B cell (primary cell): ENCODE measurements at regions not wholly inside any gene's neighbourhood (a gene's known extent, or its start where the extent isn't known, plus 50 kb on each side); places are given as distances from the start of the nearest gene placed in this dataset.

Experiments
- ATAC-seq: fragments of 200-7000 bp; cut with Tn5 transposase; one replicate; pipeline ENCODE4 v1.10.0; 2021; ENCODE audit warnings: low read depth, mild to moderate bottlenecking, moderate number of reproducible peaks, moderate library complexity
- CTCF ChIA-PET: fragments of 350-600 bp; sonication (Branson Sonifier 250); formaldehyde crosslinking; loops from one replicate; lab custom pipeline; 2021; ENCODE audit warnings: antibody characterized with exemption, inconsistent platforms; lab: Charles Lee
- POLR2A ChIA-PET: fragments of 350-600 bp; sonication (Branson Sonifier 250); formaldehyde crosslinking; loops from one replicate; lab custom pipeline; 2021; ENCODE audit warnings: antibody characterized with exemption; lab: Charles Lee
- DNase-seq: peaks from one replicate; pipeline ENCODE4 v3.0.0; 2013
- H2AFZ ChIP-seq: 2 replicates; pipeline ENCODE4 v1.6.1; 2012; ENCODE audit warnings: mild to moderate bottlenecking, low read depth, low read length; ENCODE audit not compliant: insufficient read depth, poor library complexity, severe bottlenecking
- H3K27ac ChIP-seq, 2 donors: 1 replicate in 1 of 2; 2 replicates in 1 of 2; pipeline ENCODE4 v1.5.1; 2012 to 2013; ENCODE audit warnings: low read length in 2 of 2, mild to moderate bottlenecking in 2 of 2, moderate library complexity in 1 of 2
- H3K27me3 ChIP-seq, 4 experiments: fragments of 200-600 bp in 1 of 4; sonication (generic) in 1 of 4; replicated peaks in 1 of 4; 1 replicate in 2 of 4; 2 replicates in 2 of 4; pipeline versions ENCODE4 v1.6.1 to v1.7.0; 2013 to 2016; ENCODE audit warnings: low read length in 3 of 4, mild to moderate bottlenecking in 2 of 4, mixed read lengths in 1 of 4, moderate library complexity in 1 of 4; ENCODE audit not compliant: insufficient read depth in 4 of 4, control insufficient read depth in 3 of 4; ENCODE audit errors: control extremely low read depth in 1 of 4
- H3K36me3 ChIP-seq, 2 experiments: replicated peaks in 1 of 2; 1 replicate in 1 of 2; 2 replicates in 1 of 2; pipeline versions ENCODE4 v1.6.1 to v1.7.1; 2013; ENCODE audit warnings: low read length in 1 of 2; ENCODE audit not compliant: insufficient read depth in 2 of 2, control insufficient read depth in 1 of 2; ENCODE audit errors: control extremely low read depth in 1 of 2, extremely low read depth in 1 of 2
- H3K4me1 ChIP-seq, 2 donors: fragments of 200-600 bp in 1 of 2; sonication (generic) in 1 of 2; 1 replicate in 1 of 2; 2 replicates in 1 of 2; pipeline versions ENCODE4 v1.5.1 to v1.6.1; 2013 to 2017; ENCODE audit warnings: low read length in 2 of 2; ENCODE audit not compliant: control insufficient read depth in 2 of 2, insufficient read depth in 2 of 2
- H3K4me2 ChIP-seq: replicated peaks from 2 replicates; pipeline ENCODE3; 2012; ENCODE audit warnings: mild to moderate bottlenecking, low read depth, low read length; ENCODE audit not compliant: poor library complexity, severe bottlenecking
- H3K4me3 ChIP-seq, 5 experiments: fragments of 200-600 bp in 1 of 5; sonication (generic) in 1 of 5; 1 replicate in 3 of 5; 2 replicates in 2 of 5; pipeline versions ENCODE4 v1.5.1 to v1.7.0; 2011 to 2016; ENCODE audit warnings: low read length in 4 of 5, mild to moderate bottlenecking in 4 of 5, low read depth in 2 of 5, control low read depth in 1 of 5, moderate library complexity in 1 of 5; ENCODE audit not compliant: insufficient read depth in 1 of 5; ENCODE audit errors: control extremely low read depth in 1 of 5, extremely low read depth in 1 of 5
- H3K79me2 ChIP-seq: fragments of 200-600 bp; sonication (generic); one replicate; pipeline ENCODE4 v1.6.0; 2016; ENCODE audit warnings: low read length; ENCODE audit not compliant: control insufficient read depth, insufficient read depth
- H3K9ac ChIP-seq: fragments of 200-600 bp; sonication (generic); 2 replicates; pipeline ENCODE4 v1.6.1; 2017; ENCODE audit warnings: mild to moderate bottlenecking, low read length, moderate library complexity
- H3K9me3 ChIP-seq, 3 donors: one replicate each; pipeline versions ENCODE4 v1.6.1 to v1.7.1; 2013; ENCODE audit warnings: low read length in 2 of 3; ENCODE audit not compliant: control insufficient read depth in 2 of 3, insufficient read depth in 1 of 3; ENCODE audit errors: control extremely low read depth in 1 of 3
- H4K20me1 ChIP-seq: 2 replicates; pipeline ENCODE4 v1.6.0; 2012; ENCODE audit warnings: mild to moderate bottlenecking, low read length; ENCODE audit not compliant: insufficient read depth, control insufficient read depth, poor library complexity, severe bottlenecking
- H3K27ac Mint-ChIP-seq: one replicate; pipeline ENCODE4 v1.8.0; 2021; ENCODE audit warnings: mixed read lengths
- H3K27me3 Mint-ChIP-seq: one replicate; pipeline ENCODE4 v1.8.0; 2021; ENCODE audit warnings: mixed read lengths
- H3K4me1 Mint-ChIP-seq: one replicate; pipeline ENCODE4 v1.8.0; 2021; ENCODE audit warnings: mixed read lengths
- H3K4me3 Mint-ChIP-seq: one replicate; pipeline ENCODE4 v1.8.0; 2021; ENCODE audit warnings: mixed read lengths
- H3K9me3 Mint-ChIP-seq: one replicate; pipeline ENCODE4 v1.8.0; 2022; ENCODE audit warnings: mixed read lengths; ENCODE audit not compliant: insufficient read depth
- CTCF ChIP-seq: fragments of 200-600 bp; IDR thresholded peaks from one replicate; pipeline ENCODE4 v1.8.0; 2022; ENCODE audit warnings: antibody characterized with exemption, mild to moderate bottlenecking
- EZH2 ChIP-seq: IDR thresholded peaks from 2 replicates; pipeline ENCODE4 v1.6.1; 2012; ENCODE audit warnings: borderline replicate concordance, low read depth, mild to moderate bottlenecking, moderate library complexity, low read length; ENCODE audit not compliant: insufficient read depth, poor library complexity, severe bottlenecking
- WGBS: methylation state at CpG from one replicate; pipeline ENCODE4 v1.1.5; 2013; ENCODE audit warnings: missing lambda C conversion rate; ENCODE audit not compliant: insufficient coverage; 5-methylcytosine and 5-hydroxymethylcytosine counted together
- intact Hi-C: fragments of 100-400 bp; cut with micrococcal nuclease; formaldehyde crosslinking; loops from one replicate; pipeline ENCODE4 v1.10.0; 2022

GRCh38 chr10:24006741-24007140, 202.2 kb upstream of the KIAA1217 start:
- H4K20me1 ChIP-seq = no peaks in the 10 kb centered on the region
- no peak overlapping the region for H3K27ac ChIP-seq
- CTCF ChIA-PET = no interaction called here
- no peak for DNase-seq
- H3K36me3 ChIP-seq = no peaks in the 10 kb centered on the region
- Mint-ChIP-seq H3K4me1 (no peaks in the 10 kb centered on the region), H3K9me3 (peaks cover 2% of the 10 kb centered on the region), H3K27ac (no peak overlapping the region), H3K4me3 (no peak overlapping the region), H3K27me3 (peaks cover 8% of the 10 kb centered on the region)
- ATAC-seq = no peak
- no peak overlapping the region for H2AFZ ChIP-seq
- no peak overlapping the region for H3K4me2 ChIP-seq
- WGBS = 94% methylated on average over 2 of the region's 5 CpGs
- H3K9ac ChIP-seq = no peak overlapping the region
- intact Hi-C loops = no loop called here
- H3K79me2 ChIP-seq = no peaks in the 10 kb centered on the region
- TF ChIP-seq CTCF (no peak), EZH2 (no peak)
- H3K4me3 ChIP-seq = no peak overlapping the region
- H3K4me1 ChIP-seq = no peaks in the 10 kb centered on the region
- H3K27me3 ChIP-seq = no peaks in the 10 kb centered on the region
- no peaks in the 10 kb centered on the region for H3K9me3 ChIP-seq
- POLR2A ChIA-PET = no interaction called here

- intact Hi-C loops = no loop called here
- H4K20me1 ChIP-seq = no peaks in the 10 kb centered on the region
- no peaks in the 10 kb centered on the region for H3K4me1 ChIP-seq
- H3K27ac ChIP-seq = no peak overlapping the region
- POLR2A ChIA-PET = no interaction called here
- no peak overlapping the region for H3K9ac ChIP-seq
- no CpG with 5 or more reads among the region's 3 CpGs for WGBS
- no peaks in the 10 kb centered on the region for H3K36me3 ChIP-seq
- Mint-ChIP-seq H3K27ac (no peak overlapping the region), H3K27me3 (peaks cover 8% of the 10 kb centered on the region), H3K9me3 (peaks cover 2% of the 10 kb centered on the region), H3K4me1 (no peaks in the 10 kb centered on the region), H3K4me3 (no peak overlapping the region)
- ATAC-seq (no peak), DNase-seq (no peak)
- no peaks in the 10 kb centered on the region for H3K9me3 ChIP-seq
- no peaks in the 10 kb centered on the region for H3K79me2 ChIP-seq
- no peak overlapping the region for H2AFZ ChIP-seq
- no peak overlapping the region for H3K4me2 ChIP-seq
- CTCF ChIA-PET = no interaction called here
- no peak overlapping the region for H3K4me3 ChIP-seq
- TF ChIP-seq CTCF = no peak
- no peak for TF ChIP-seq EZH2
- no peaks in the 10 kb centered on the region for H3K27me3 ChIP-seq
Observed at GRCh38 chr10:24007359-24007758, 201.6 kb upstream of the KIAA1217 start.
